Caco-2 (cell line): ENCODE measurements at regions not wholly inside any gene's neighbourhood (a gene's known extent, or its start where the extent isn't known, plus 50 kb on each side); places are given as distances from the start of the nearest gene placed in this dataset.

Experiments
- BruUV-seq: library from RNA; stranded (reverse); fragments of 400-500 nt; replicated peaks from 2 replicates; lab custom pipeline; 2021; lab: Mats Ljungman, UMichigan
- CTCF ChIA-PET: fragments of 300-600 bp; sonication (Branson Sonifier 250); formaldehyde crosslinking; loops from one replicate; lab custom pipeline; 2022; ENCODE audit warnings: antibody characterized with exemption; lab: Charles Lee
- POLR2A ChIA-PET: fragments of 300-600 bp; sonication (Branson Sonifier 250); formaldehyde crosslinking; loops from one replicate; lab custom pipeline; 2022; ENCODE audit warnings: antibody characterized with exemption; lab: Charles Lee
- DNase-seq, 2 experiments: peaks; one replicate each; pipeline versions ENCODE4 v3.0.0 to v3.0.0-alpha.2; 2020 to 2022
- H3K27me3 ChIP-seq: replicated peaks from 2 replicates; pipeline ENCODE4 v1.6.0; 2011; ENCODE audit warnings: low read length; ENCODE audit not compliant: control insufficient read depth, insufficient read depth
- H3K36me3 ChIP-seq: 2 replicates; pipeline ENCODE4 v1.5.1; 2011; ENCODE audit warnings: low read length; ENCODE audit not compliant: control insufficient read depth, insufficient read depth
- H3K4me1 ChIP-seq: fragments of 250-450 bp; sonication (Bioruptor Pico); 2 replicates; pipeline ENCODE4 v1.5.1; 2020; ENCODE audit warnings: mild to moderate bottlenecking
- H3K4me3 ChIP-seq: 2 replicates; pipeline ENCODE4 v1.5.1; 2011; ENCODE audit warnings: low read depth, mild to moderate bottlenecking, control low read depth, low read length
- H3K9me3 ChIP-seq: fragments of 250-450 bp; sonication (Bioruptor Pico); 2 replicates; pipeline ENCODE4 v1.5.1; 2020; ENCODE audit warnings: mild to moderate bottlenecking, moderate library complexity
- H3K27ac Mint-ChIP-seq: one replicate; pipeline ENCODE4 v1.8.0; 2022; ENCODE audit warnings: mixed read lengths; ENCODE audit not compliant: unreplicated experiment
- H3K27me3 Mint-ChIP-seq: one replicate; pipeline ENCODE4 v1.8.0; 2022; ENCODE audit warnings: mixed read lengths; ENCODE audit not compliant: insufficient read depth, unreplicated experiment
- H3K36me3 Mint-ChIP-seq: one replicate; pipeline ENCODE4 v1.8.0; 2022; ENCODE audit warnings: mild to moderate bottlenecking, mixed read lengths; ENCODE audit not compliant: insufficient read depth, unreplicated experiment
- H3K4me1 Mint-ChIP-seq: one replicate; pipeline ENCODE4 v1.8.0; 2022; ENCODE audit warnings: low read depth, mixed read lengths; ENCODE audit not compliant: unreplicated experiment
- H3K4me3 Mint-ChIP-seq: one replicate; pipeline ENCODE4 v1.8.0; 2022; ENCODE audit warnings: mild to moderate bottlenecking, moderate library complexity, mixed read lengths; ENCODE audit not compliant: unreplicated experiment
- H3K9me3 Mint-ChIP-seq: one replicate; pipeline ENCODE4 v1.8.0; 2022; ENCODE audit warnings: mixed read lengths; ENCODE audit not compliant: unreplicated experiment
- CTCF ChIP-seq, 2 experiments: fragments of 200-600 bp in 1 of 2; IDR thresholded peaks; 1 replicate in 1 of 2; 2 replicates in 1 of 2; pipeline versions ENCODE4 v1.5.1 to v1.8.0; 2011 to 2022; ENCODE audit warnings: antibody characterized with exemption in 1 of 2, control low read depth in 1 of 2, inconsistent platforms in 1 of 2, low read depth in 1 of 2, low read length in 1 of 2, mild to moderate bottlenecking in 1 of 2, moderate library complexity in 1 of 2; ENCODE audit not compliant: insufficient read depth in 1 of 2, severe bottlenecking in 1 of 2, unreplicated experiment in 1 of 2
- intact Hi-C: fragments of 100-400 bp; cut with micrococcal nuclease; formaldehyde crosslinking; loops from one replicate; pipeline ENCODE4 v1.10.0; 2022; ENCODE audit not compliant: unreplicated experiment

- no peaks in the 10 kb centered on the region for H3K27me3 Mint-ChIP-seq
- Histone ChIP-seq H3K4me1 (no peaks in the 10 kb centered on the region), H3K4me3 (no peak overlapping the region), H3K27me3 (no peaks in the 10 kb centered on the region), H3K36me3 (no peaks in the 10 kb centered on the region), H3K9me3 (no peaks in the 10 kb centered on the region)
- TF ChIP-seq CTCF (IDR thresholded peaks at IDR 0.05; ENCODE audit: insufficient read depth in 1 of 2, low read depth in 1 of 2, low read length in 1 of 2, severe bottlenecking in 1 of 2, unreplicated experiment in 1 of 2), result no peak
- peak in 1 of 2 experiments; percentile 38 for DNase-seq
- no peak overlapping the region for H3K27ac Mint-ChIP-seq
- H3K9me3 Mint-ChIP-seq, result no peaks in the 10 kb centered on the region
- intact Hi-C loops, result no loop called here
- H3K4me3 Mint-ChIP-seq, result no peak overlapping the region
- CTCF ChIA-PET, result no interaction called here
- H3K4me1 Mint-ChIP-seq, result no peaks in the 10 kb centered on the region
- H3K36me3 Mint-ChIP-seq, result no peaks in the 10 kb centered on the region
- POLR2A ChIA-PET, result no interaction called here
- no TSS peak for BruUV-seq
Observed at GRCh38 chr12:115035535-115036107, 351.6 kb upstream of the TBX3 start.

- TF ChIP-seq CTCF (IDR thresholded peaks at IDR 0.05; ENCODE audit: insufficient read depth in 1 of 2, low read depth in 1 of 2, low read length in 1 of 2, severe bottlenecking in 1 of 2, unreplicated experiment in 1 of 2), result no peak
- Histone ChIP-seq H3K4me1 (no peaks in the 10 kb centered on the region), H3K27me3 (no peaks in the 10 kb centered on the region), H3K36me3 (no peaks in the 10 kb centered on the region), H3K9me3 (no peaks in the 10 kb centered on the region), H3K4me3 (no peak overlapping the region)
- Mint-ChIP-seq H3K4me1 (no peaks in the 10 kb centered on the region), H3K9me3 (no peaks in the 10 kb centered on the region), H3K36me3 (no peaks in the 10 kb centered on the region), H3K4me3 (no peak overlapping the region), H3K27ac (no peak overlapping the region), H3K27me3 (no peaks in the 10 kb centered on the region)
- ChIA-PET POLR2A (no interaction called here), CTCF (no interaction called here)
- no peak for DNase-seq
- BruUV-seq, result no TSS peak
- intact Hi-C loops, result no loop called here
Observed at GRCh38 chr12:115032521-115032920, 348.5 kb upstream of the TBX3 start.

- H3K36me3 Mint-ChIP-seq, result no peaks in the 10 kb centered on the region
- no TSS peak for BruUV-seq
- CTCF ChIA-PET, result no interaction called here
Observed at GRCh38 chr12:115030017-115030416, 346.0 kb upstream of the TBX3 start.

More at GRCh38 chr12:115030017-115030416, 346.0 kb upstream of the TBX3 start:
- no peaks in the 10 kb centered on the region for H3K4me1 Mint-ChIP-seq
- H3K27ac Mint-ChIP-seq, result no peak overlapping the region
- H3K9me3 Mint-ChIP-seq, result no peaks in the 10 kb centered on the region
- no peak for DNase-seq
- POLR2A ChIA-PET, result no interaction called here
- intact Hi-C loops, result no loop called here
- no peaks in the 10 kb centered on the region for H3K27me3 Mint-ChIP-seq
- no peak for TF ChIP-seq CTCF (IDR thresholded peaks at IDR 0.05; ENCODE audit: insufficient read depth in 1 of 2, low read depth in 1 of 2, low read length in 1 of 2, severe bottlenecking in 1 of 2, unreplicated experiment in 1 of 2)
- Histone ChIP-seq H3K4me3 (no peak overlapping the region), H3K27me3 (no peaks in the 10 kb centered on the region), H3K4me1 (no peaks in the 10 kb centered on the region), H3K36me3 (no peaks in the 10 kb centered on the region), H3K9me3 (no peaks in the 10 kb centered on the region)
- H3K4me3 Mint-ChIP-seq, result no peak overlapping the region
